ENCODE measurements at regions not wholly inside any gene's neighbourhood (a gene's known extent, or its start where the extent isn't known, plus 50 kb on each side); places are given as distances from the start of the nearest gene placed in this dataset.

- Histone ChIP-seq H3K4me3 (ENCODE audit: low read length in 2 of 2) (no peak overlapping the region), H3K9me3 (ENCODE audit: control insufficient read depth in 2 of 2, insufficient read depth in 1 of 2, low read length in 1 of 2) (no peaks in the 10 kb centered on the region), H3K27ac (ENCODE audit: low read depth in 1 of 2, low read length in 1 of 2) (no peak overlapping the region), H3K27me3 (ENCODE audit: control insufficient read depth in 2 of 2, insufficient read depth in 1 of 2, low read length in 1 of 2) (no peaks in the 10 kb centered on the region), H3K4me1 (ENCODE audit: control insufficient read depth in 2 of 2, insufficient read depth in 2 of 2, low read length in 2 of 2) (no peaks in the 10 kb centered on the region), H3K36me3 (ENCODE audit: control insufficient read depth in 2 of 2, insufficient read depth in 2 of 2, low read length in 1 of 2) (no peaks in the 10 kb centered on the region)
- no peak for DNase-seq (ENCODE audit: low read depth in 6 of 9, low spot score in 9 of 9)
- WGBS, result 96% methylated on average over 5 of the region's 5 CpGs
These were observed 224.6 kb upstream of the CDH5 start for GRCh38 chr16:66141885-66142284.

- DNase-seq (ENCODE audit: low read depth in 6 of 9, low spot score in 9 of 9), result no peak
- 63% methylated on average over 3 of the region's 3 CpGs for WGBS
- no peaks in the 10 kb centered on the region for H3K36me3 ChIP-seq (ENCODE audit: control insufficient read depth in 2 of 2, insufficient read depth in 2 of 2, low read length in 1 of 2)
- no peaks in the 10 kb centered on the region for H3K9me3 ChIP-seq (ENCODE audit: control insufficient read depth in 2 of 2, insufficient read depth in 1 of 2, low read length in 1 of 2)
- no peaks in the 10 kb centered on the region for H3K4me1 ChIP-seq (ENCODE audit: control insufficient read depth in 2 of 2, insufficient read depth in 2 of 2, low read length in 2 of 2)
- no peak overlapping the region for H3K27ac ChIP-seq (ENCODE audit: low read depth in 1 of 2, low read length in 1 of 2)
- no peaks in the 10 kb centered on the region for H3K27me3 ChIP-seq (ENCODE audit: control insufficient read depth in 2 of 2, insufficient read depth in 1 of 2, low read length in 1 of 2)
- H3K4me3 ChIP-seq (ENCODE audit: low read length in 2 of 2), result no peak overlapping the region
These were observed 228.6 kb upstream of the CDH5 start for GRCh38 chr16:66137853-66138252.

GRCh38 chr16:66136841-66137240 is 229.7 kb upstream of the CDH5 start:
- Histone ChIP-seq H3K9me3 (ENCODE audit: control insufficient read depth in 2 of 2, insufficient read depth in 1 of 2, low read length in 1 of 2) (no peaks in the 10 kb centered on the region), H3K4me1 (ENCODE audit: control insufficient read depth in 2 of 2, insufficient read depth in 2 of 2, low read length in 2 of 2) (no peaks in the 10 kb centered on the region), H3K4me3 (ENCODE audit: low read length in 2 of 2) (no peak overlapping the region), H3K27me3 (ENCODE audit: control insufficient read depth in 2 of 2, insufficient read depth in 1 of 2, low read length in 1 of 2) (no peaks in the 10 kb centered on the region), H3K27ac (ENCODE audit: low read depth in 1 of 2, low read length in 1 of 2) (no peak overlapping the region), H3K36me3 (ENCODE audit: control insufficient read depth in 2 of 2, insufficient read depth in 2 of 2, low read length in 1 of 2) (no peaks in the 10 kb centered on the region)
- WGBS, result 87% methylated on average over 4 of the region's 4 CpGs
- no peak for DNase-seq (ENCODE audit: low read depth in 6 of 9, low spot score in 9 of 9)

- no peak overlapping the region for H3K4me3 ChIP-seq (ENCODE audit: low read length in 2 of 2)
- no peak overlapping the region for H3K27ac ChIP-seq (ENCODE audit: low read depth in 1 of 2, low read length in 1 of 2)
These were observed 230.7 kb upstream of the CDH5 start for GRCh38 chr16:66135838-66136237.

GRCh38 chr16:66135421-66135831 is 231.1 kb upstream of the CDH5 start:
- H3K27me3 ChIP-seq (ENCODE audit: control insufficient read depth in 2 of 2, insufficient read depth in 1 of 2, low read length in 1 of 2), result no peaks in the 10 kb centered on the region
- H3K9me3 ChIP-seq (ENCODE audit: control insufficient read depth in 2 of 2, insufficient read depth in 1 of 2, low read length in 1 of 2), result no peaks in the 10 kb centered on the region
- H3K4me1 ChIP-seq (ENCODE audit: control insufficient read depth in 2 of 2, insufficient read depth in 2 of 2, low read length in 2 of 2), result no peaks in the 10 kb centered on the region
- peak in 1 of 9 donors; percentile 7 for DNase-seq (ENCODE audit: low read depth in 6 of 9, low spot score in 9 of 9)
- 92% methylated on average over 4 of the region's 4 CpGs for WGBS
- no peaks in the 10 kb centered on the region for H3K36me3 ChIP-seq (ENCODE audit: control insufficient read depth in 2 of 2, insufficient read depth in 2 of 2, low read length in 1 of 2)
- no peak overlapping the region for H3K27ac ChIP-seq (ENCODE audit: low read depth in 1 of 2, low read length in 1 of 2)
- H3K4me3 ChIP-seq (ENCODE audit: low read length in 2 of 2), result no peak overlapping the region

More at GRCh38 chr16:66135838-66136237, 230.7 kb upstream of the CDH5 start:
- no peak for DNase-seq (ENCODE audit: low read depth in 6 of 9, low spot score in 9 of 9)
- Histone ChIP-seq H3K4me1 (ENCODE audit: control insufficient read depth in 2 of 2, insufficient read depth in 2 of 2, low read length in 2 of 2) (no peaks in the 10 kb centered on the region), H3K9me3 (ENCODE audit: control insufficient read depth in 2 of 2, insufficient read depth in 1 of 2, low read length in 1 of 2) (no peaks in the 10 kb centered on the region), H3K36me3 (ENCODE audit: control insufficient read depth in 2 of 2, insufficient read depth in 2 of 2, low read length in 1 of 2) (no peaks in the 10 kb centered on the region), H3K27me3 (ENCODE audit: control insufficient read depth in 2 of 2, insufficient read depth in 1 of 2, low read length in 1 of 2) (no peaks in the 10 kb centered on the region)
- 99% methylated on average over 5 of the region's 5 CpGs for WGBS

DNA sequence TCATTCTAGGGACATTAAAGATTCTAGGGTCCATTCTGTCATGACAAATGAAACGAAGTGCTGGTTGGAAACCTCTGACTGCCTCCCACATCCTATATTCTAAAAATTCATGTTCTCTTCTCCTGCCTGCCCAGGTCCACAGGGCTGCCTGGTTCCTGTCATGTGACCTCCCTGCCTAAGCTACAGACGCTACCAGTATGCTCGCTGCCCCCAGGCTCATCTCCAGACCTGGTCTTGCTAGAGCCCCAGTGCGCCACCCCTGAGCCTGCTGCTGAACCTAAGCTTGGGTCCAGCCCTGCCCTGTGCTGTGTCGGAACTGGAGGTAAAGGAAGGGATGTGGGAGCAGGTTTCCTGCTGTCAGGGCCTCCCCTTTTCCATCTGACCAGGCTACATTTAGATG is 231.6 kb upstream of the CDH5 start:
- 59% methylated on average over 5 of the region's 5 CpGs for WGBS
- H3K4me1 ChIP-seq (ENCODE audit: control insufficient read depth in 2 of 2, insufficient read depth in 2 of 2, low read length in 2 of 2), result no peaks in the 10 kb centered on the region
- no peak for DNase-seq (ENCODE audit: low read depth in 6 of 9, low spot score in 9 of 9)

DNA sequence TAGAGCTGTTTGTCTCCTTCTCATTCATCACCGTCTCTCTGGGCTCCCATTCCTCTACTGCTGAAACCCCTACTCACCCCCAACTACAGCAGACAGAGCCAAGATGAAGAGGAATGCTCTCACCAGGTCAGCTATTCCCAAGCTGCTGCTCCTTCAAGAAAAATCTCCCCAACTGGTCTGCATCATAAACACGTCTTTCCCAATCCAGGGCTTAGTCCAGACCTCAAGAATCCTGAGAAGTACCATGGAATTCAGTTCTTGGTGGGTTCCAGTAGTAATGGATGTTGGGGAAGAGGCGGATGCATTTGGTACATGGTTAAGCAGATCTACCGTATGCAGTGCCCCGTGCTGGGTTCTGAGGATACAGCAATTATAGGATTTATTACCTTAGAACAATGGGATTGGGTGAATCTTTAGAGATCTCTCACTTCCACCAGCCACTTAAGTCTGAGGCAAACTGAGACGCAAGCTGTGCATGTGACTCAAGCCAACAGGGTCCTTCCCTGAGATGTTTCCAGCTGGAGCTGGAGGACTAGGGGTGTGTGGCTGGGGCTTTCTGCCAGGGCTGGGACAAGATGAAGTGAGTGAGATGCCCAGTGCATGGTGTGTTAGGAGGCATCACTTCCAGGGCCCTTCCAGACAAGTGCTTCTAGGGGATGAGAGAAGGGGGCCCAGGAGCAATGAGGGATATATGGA is 232.7 kb upstream of the CDH5 start:
- Histone ChIP-seq H3K27ac (ENCODE audit: low read depth in 1 of 2, low read length in 1 of 2) (no peak overlapping the region), H3K4me1 (ENCODE audit: control insufficient read depth in 2 of 2, insufficient read depth in 2 of 2, low read length in 2 of 2) (no peaks in the 10 kb centered on the region)
- 92% methylated on average over 6 of the region's 6 CpGs for WGBS

More for the DNA sequence above, 231.6 kb upstream of the CDH5 start:
- peak overlapping the region in 1 of 2 donors; percentile 52 for H3K27ac ChIP-seq (ENCODE audit: low read depth in 1 of 2, low read length in 1 of 2)
- no peaks in the 10 kb centered on the region for H3K36me3 ChIP-seq (ENCODE audit: control insufficient read depth in 2 of 2, insufficient read depth in 2 of 2, low read length in 1 of 2)
- H3K4me3 ChIP-seq (ENCODE audit: low read length in 2 of 2), result no peak overlapping the region
- no peaks in the 10 kb centered on the region for H3K9me3 ChIP-seq (ENCODE audit: control insufficient read depth in 2 of 2, insufficient read depth in 1 of 2, low read length in 1 of 2)
- peaks cover 0 to under 1% of the 10 kb centered on the region in 2 donors for H3K27me3 ChIP-seq (ENCODE audit: control insufficient read depth in 2 of 2, insufficient read depth in 1 of 2, low read length in 1 of 2)

GRCh38 chr16:66131895-66132294 is 234.6 kb upstream of the CDH5 start:
- Histone ChIP-seq H3K4me3 (ENCODE audit: low read length in 2 of 2) (no peak overlapping the region), H3K9me3 (ENCODE audit: control insufficient read depth in 2 of 2, insufficient read depth in 1 of 2, low read length in 1 of 2) (no peaks in the 10 kb centered on the region)

More for the DNA sequence above, 232.7 kb upstream of the CDH5 start:
- peaks cover 7 to 9% of the 10 kb centered on the region in 2 donors for H3K27me3 ChIP-seq (ENCODE audit: control insufficient read depth in 2 of 2, insufficient read depth in 1 of 2, low read length in 1 of 2)
- H3K36me3 ChIP-seq (ENCODE audit: control insufficient read depth in 2 of 2, insufficient read depth in 2 of 2, low read length in 1 of 2), result no peaks in the 10 kb centered on the region
- H3K9me3 ChIP-seq (ENCODE audit: control insufficient read depth in 2 of 2, insufficient read depth in 1 of 2, low read length in 1 of 2), result no peaks in the 10 kb centered on the region
- H3K4me3 ChIP-seq (ENCODE audit: low read length in 2 of 2), result no peak overlapping the region
- DNase-seq (ENCODE audit: low read depth in 6 of 9, low spot score in 9 of 9), result no peak

DNA sequence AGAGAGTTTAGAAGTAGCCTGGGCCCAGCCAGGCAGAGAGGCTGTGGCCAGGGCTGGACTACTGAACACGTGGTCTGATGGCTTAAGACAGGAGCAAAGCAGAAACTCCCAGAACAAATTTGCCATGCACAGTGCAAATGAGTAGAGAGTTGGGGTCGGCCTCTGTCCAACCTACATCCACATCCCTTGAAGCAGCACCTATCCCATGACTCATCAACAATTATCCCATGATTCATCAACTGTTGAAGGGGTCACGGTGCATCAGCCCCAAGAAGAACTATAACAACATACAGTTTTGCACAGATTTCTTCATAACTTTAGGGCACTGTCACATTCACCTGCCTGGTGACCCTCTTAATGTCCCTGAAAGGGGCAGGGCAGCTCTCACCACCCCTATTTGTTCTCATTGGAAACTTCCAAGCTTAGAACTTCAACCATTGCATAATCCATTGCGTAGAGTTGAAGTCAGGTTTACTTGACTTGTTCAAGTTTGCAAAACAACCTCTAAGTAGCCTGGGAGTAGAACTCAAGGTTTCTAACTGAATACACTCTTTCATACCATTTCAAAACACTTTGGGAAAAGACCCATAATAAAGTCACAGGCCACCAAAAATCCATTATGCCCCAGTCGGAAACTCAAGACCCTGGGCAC is 235.2 kb upstream of the CDH5 start:
- H3K27me3 ChIP-seq (ENCODE audit: control insufficient read depth in 2 of 2, insufficient read depth in 1 of 2, low read length in 1 of 2), result peaks cover 25 to 29% of the 10 kb centered on the region in 2 donors
- H3K9me3 ChIP-seq (ENCODE audit: control insufficient read depth in 2 of 2, insufficient read depth in 1 of 2, low read length in 1 of 2), result no peaks in the 10 kb centered on the region
- no peak for DNase-seq (ENCODE audit: low read depth in 6 of 9, low spot score in 9 of 9)
- no peak overlapping the region for H3K4me3 ChIP-seq (ENCODE audit: low read length in 2 of 2)
- H3K36me3 ChIP-seq (ENCODE audit: control insufficient read depth in 2 of 2, insufficient read depth in 2 of 2, low read length in 1 of 2), result no peaks in the 10 kb centered on the region
- no peak overlapping the region for H3K27ac ChIP-seq (ENCODE audit: low read depth in 1 of 2, low read length in 1 of 2)
- WGBS, result 95% methylated on average over 5 of the region's 5 CpGs
- no peaks in the 10 kb centered on the region for H3K4me1 ChIP-seq (ENCODE audit: control insufficient read depth in 2 of 2, insufficient read depth in 2 of 2, low read length in 2 of 2)

More at GRCh38 chr16:66131895-66132294, 234.6 kb upstream of the CDH5 start:
- WGBS, result 86% methylated on average over 3 of the region's 3 CpGs
- H3K4me1 ChIP-seq (ENCODE audit: control insufficient read depth in 2 of 2, insufficient read depth in 2 of 2, low read length in 2 of 2), result no peaks in the 10 kb centered on the region
- H3K27me3 ChIP-seq (ENCODE audit: control insufficient read depth in 2 of 2, insufficient read depth in 1 of 2, low read length in 1 of 2), result peaks cover 25% of the 10 kb centered on the region in 2 donors
- no peak overlapping the region for H3K27ac ChIP-seq (ENCODE audit: low read depth in 1 of 2, low read length in 1 of 2)
- no peak for DNase-seq (ENCODE audit: low read depth in 6 of 9, low spot score in 9 of 9)
- no peaks in the 10 kb centered on the region for H3K36me3 ChIP-seq (ENCODE audit: control insufficient read depth in 2 of 2, insufficient read depth in 2 of 2, low read length in 1 of 2)
